Suppressor macrophage (primary cell): ENCODE measurements at regions not wholly inside any gene's neighbourhood (a gene's known extent, or its start where the extent isn't known, plus 50 kb on each side); places are given as distances from the start of the nearest gene placed in this dataset.
A peak's percentile ranks its signal among the peaks of the same experiment; 100 is the strongest.

Experiments
- DNase-seq, 4 experiments: peaks; one replicate each; pipeline ENCODE4 v3.0.0-alpha.2; 2020 to 2022

GRCh38 chr18:78833833-78834232, 145.8 kb upstream of the SALL3 start:
- no peak for DNase-seq

GRCh38 chr18:78836838-78837237, 142.8 kb upstream of the SALL3 start:
- no peak for DNase-seq

GRCh38 chr18:78837754-78838153, 141.9 kb upstream of the SALL3 start:
- DNase-seq, result no peak

- no peak for DNase-seq
Observed at GRCh38 chr18:78838183-78838582, 141.4 kb upstream of the SALL3 start.

- DNase-seq, result no peak
Observed at GRCh38 chr18:78849046-78849445, 130.6 kb upstream of the SALL3 start.

- no peak for DNase-seq
Observed at GRCh38 chr18:78849458-78849857, 130.2 kb upstream of the SALL3 start.

- no peak for DNase-seq
Observed at GRCh38 chr18:78853341-78853740, 126.3 kb upstream of the SALL3 start.

- no peak for DNase-seq
Observed at GRCh38 chr18:78855188-78855587, 124.4 kb upstream of the SALL3 start.

GRCh38 chr18:78856569-78857313, 122.9 kb upstream of the SALL3 start:
- DNase-seq, result no peak

- DNase-seq, result no peak
Observed at GRCh38 chr18:78857314-78858150, 122.1 kb upstream of the SALL3 start.

GRCh38 chr18:78859686-78860085, 119.9 kb upstream of the SALL3 start:
- no peak for DNase-seq

- no peak for DNase-seq
Observed at GRCh38 chr18:78860117-78860516, 119.5 kb upstream of the SALL3 start.

- DNase-seq, result peak in 1 of 4 experiments; percentile 5
Observed at GRCh38 chr18:78861116-78861515, 118.5 kb upstream of the SALL3 start.

GRCh38 chr18:78861706-78862105, 117.9 kb upstream of the SALL3 start:
- no peak for DNase-seq

GRCh38 chr18:78862395-78862794, 117.2 kb upstream of the SALL3 start:
- DNase-seq, result no peak

- DNase-seq, result no peak
Observed at GRCh38 chr18:78865056-78865598, 114.5 kb upstream of the SALL3 start.

GRCh38 chr18:78865771-78866310, 113.8 kb upstream of the SALL3 start:
- DNase-seq, result no peak

GRCh38 chr18:78867131-78867530, 112.5 kb upstream of the SALL3 start:
- no peak for DNase-seq

- DNase-seq, result no peak
Observed at GRCh38 chr18:78868330-78869316, 111.0 kb upstream of the SALL3 start.

- no peak for DNase-seq
Observed at GRCh38 chr18:78871618-78872017, 108.0 kb upstream of the SALL3 start.

GRCh38 chr18:78873926-78874500, 105.6 kb upstream of the SALL3 start:
- peak; percentile 39 to 63 (median 54) for DNase-seq
